ENCODE measurements at regions not wholly inside any gene's neighbourhood (a gene's known extent, or its start where the extent isn't known, plus 50 kb on each side); places are given as distances from the start of the nearest gene placed in this dataset.

DNA sequence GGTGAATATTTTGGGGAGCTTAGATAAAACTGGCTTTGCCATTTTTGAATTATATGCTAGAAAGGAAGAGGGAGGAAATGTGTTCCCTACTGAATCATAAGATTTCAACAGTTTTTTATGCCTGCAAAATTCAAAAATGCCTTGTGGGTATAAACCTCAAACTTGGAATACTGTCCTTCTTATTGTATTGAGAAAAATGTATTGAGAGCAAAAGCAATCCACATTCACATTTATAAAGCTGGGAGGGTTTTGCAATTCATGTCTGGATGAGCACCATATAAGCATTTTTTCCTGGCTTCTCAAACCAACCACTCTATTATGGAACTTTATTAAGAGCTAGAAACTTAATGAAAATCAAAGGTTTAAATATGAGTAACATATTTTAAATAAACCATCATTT lies 289.8 kb downstream of the PCDH7 start:
- no peak overlapping the region for H3K27ac ChIP-seq
- no peaks in the 10 kb centered on the region for H3K36me3 ChIP-seq
- H3K27me3 ChIP-seq, result no peaks in the 10 kb centered on the region
- no peak overlapping the region for H3K4me3 ChIP-seq
- H3K9me3 ChIP-seq, result no peaks in the 10 kb centered on the region
- no peaks in the 10 kb centered on the region for H3K4me1 ChIP-seq
- DNase-seq (no peak), ATAC-seq (no peak)
- intact Hi-C loops (cut with DNase I), result no loop called here
- TF ChIP-seq POLR2A (IDR thresholded peaks at IDR 0.05), result no peak
- TF ChIP-seq, protein P1, sequence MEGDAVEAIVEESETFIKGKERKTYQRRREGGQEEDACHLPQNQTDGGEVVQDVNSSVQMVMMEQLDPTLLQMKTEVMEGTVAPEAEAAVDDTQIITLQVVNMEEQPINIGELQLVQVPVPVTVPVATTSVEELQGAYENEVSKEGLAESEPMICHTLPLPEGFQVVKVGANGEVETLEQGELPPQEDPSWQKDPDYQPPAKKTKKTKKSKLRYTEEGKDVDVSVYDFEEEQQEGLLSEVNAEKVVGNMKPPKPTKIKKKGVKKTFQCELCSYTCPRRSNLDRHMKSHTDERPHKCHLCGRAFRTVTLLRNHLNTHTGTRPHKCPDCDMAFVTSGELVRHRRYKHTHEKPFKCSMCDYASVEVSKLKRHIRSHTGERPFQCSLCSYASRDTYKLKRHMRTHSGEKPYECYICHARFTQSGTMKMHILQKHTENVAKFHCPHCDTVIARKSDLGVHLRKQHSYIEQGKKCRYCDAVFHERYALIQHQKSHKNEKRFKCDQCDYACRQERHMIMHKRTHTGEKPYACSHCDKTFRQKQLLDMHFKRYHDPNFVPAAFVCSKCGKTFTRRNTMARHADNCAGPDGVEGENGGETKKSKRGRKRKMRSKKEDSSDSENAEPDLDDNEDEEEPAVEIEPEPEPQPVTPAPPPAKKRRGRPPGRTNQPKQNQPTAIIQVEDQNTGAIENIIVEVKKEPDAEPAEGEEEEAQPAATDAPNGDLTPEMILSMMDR (IDR thresholded peaks at IDR 0.05), result no peak

DNA sequence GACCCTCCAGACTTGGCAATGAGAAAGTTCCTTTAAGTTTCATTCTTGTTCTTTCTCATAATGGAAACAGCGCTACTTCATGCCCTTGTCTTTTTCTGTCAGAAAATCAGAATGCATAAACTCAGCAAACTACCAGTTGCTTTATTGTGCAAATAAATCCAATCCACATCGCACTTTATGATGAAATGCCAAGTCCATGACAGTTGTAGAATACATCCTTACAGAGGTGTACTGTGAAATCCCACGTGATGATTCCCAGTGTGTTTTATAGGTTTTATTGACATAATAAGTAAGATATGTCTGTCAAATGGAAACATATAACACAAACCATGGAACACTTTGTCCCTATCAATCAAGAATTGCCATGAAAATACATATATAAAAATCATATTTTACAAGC lies 295.0 kb downstream of the PCDH7 start:
- ATAC-seq (no peak), DNase-seq (no peak)
- no peak for TF ChIP-seq POLR2A (IDR thresholded peaks at IDR 0.05)
- TF ChIP-seq, protein P1 (IDR thresholded peaks at IDR 0.05), result no peak
- Histone ChIP-seq H3K27ac (no peak overlapping the region), H3K4me1 (no peaks in the 10 kb centered on the region), H3K9me3 (no peaks in the 10 kb centered on the region), H3K36me3 (no peaks in the 10 kb centered on the region), H3K27me3 (no peaks in the 10 kb centered on the region), H3K4me3 (no peak overlapping the region)
- intact Hi-C loops (cut with DNase I), result no loop called here
- WGBS (ENCODE audit: insufficient coverage, low coverage, low lambda C conversion rate, missing lambda C conversion rate), result 68% methylated on average over 3 of the region's 3 CpGs

DNA sequence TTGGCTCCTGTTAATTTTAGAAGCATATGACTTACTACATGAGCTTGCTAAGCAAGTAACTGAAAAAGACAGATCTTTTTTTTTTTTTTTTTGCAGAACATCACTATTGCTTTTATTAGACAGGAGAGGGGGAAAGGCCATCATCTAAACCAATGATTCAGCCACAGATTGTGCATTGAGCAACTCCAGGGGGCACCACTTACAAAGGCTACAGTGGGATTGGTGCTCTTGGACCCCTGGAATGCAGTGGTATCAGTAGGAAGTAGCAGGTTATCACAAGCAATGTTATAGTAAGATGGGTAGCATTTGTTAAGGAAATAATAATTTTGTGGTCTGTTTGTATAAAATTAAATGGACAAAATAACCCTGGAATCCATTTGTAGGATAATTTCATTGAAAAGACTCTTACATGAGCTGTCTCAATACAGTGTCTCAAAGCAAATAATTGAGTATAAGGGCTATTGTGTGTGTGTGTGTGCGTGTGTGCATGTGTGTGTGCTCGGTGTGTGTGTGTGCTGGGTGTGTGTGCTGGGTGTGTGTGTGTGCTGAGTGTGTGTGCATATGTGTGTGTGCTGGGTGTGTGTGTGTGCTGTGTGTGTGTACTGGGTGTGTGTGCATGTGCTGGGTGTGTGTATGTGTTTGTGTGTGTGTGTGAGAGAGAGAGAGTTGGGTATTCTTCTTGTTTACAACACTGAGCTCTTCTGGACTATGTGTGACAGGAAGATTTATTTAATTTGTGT lies 296.3 kb downstream of the PCDH7 start:
- intact Hi-C loops (cut with DNase I), result no loop called here
- no peak for TF ChIP-seq POLR2A (IDR thresholded peaks at IDR 0.05)
- TF ChIP-seq, protein P1 (IDR thresholded peaks at IDR 0.05), result no peak
- ATAC-seq, result no peak
- 54% methylated on average over 2 of the region's 2 CpGs for WGBS (ENCODE audit: insufficient coverage, low coverage, low lambda C conversion rate, missing lambda C conversion rate)
- H3K27ac ChIP-seq, result no peak overlapping the region
- no peaks in the 10 kb centered on the region for H3K4me1 ChIP-seq
- H3K9me3 ChIP-seq, result no peaks in the 10 kb centered on the region
- no peak overlapping the region for H3K4me3 ChIP-seq
- no peaks in the 10 kb centered on the region for H3K36me3 ChIP-seq
- DNase-seq, result no peak
- H3K27me3 ChIP-seq, result no peaks in the 10 kb centered on the region

DNA sequence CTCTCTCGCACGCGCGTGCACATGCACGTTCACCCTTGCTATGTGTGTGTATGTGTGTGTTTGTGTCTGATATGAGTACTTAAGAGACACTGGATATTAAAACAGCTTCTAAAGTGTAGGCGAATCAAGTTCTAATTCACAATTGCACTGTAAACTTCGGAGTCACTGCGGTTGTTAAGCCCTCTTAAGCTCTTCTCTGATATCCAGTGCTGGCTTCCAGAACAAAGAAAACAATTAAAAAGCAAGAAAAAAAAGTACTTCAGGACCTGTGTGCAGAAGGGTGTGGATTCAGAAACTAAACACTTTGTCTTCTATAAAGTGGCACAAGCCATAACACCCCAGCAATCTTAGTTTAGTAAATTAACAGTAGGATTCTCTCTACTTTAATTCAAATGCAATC lies 300.2 kb downstream of the PCDH7 start:
- Histone ChIP-seq H3K9me3 (no peaks in the 10 kb centered on the region), H3K27me3 (no peaks in the 10 kb centered on the region), H3K27ac (no peak overlapping the region), H3K4me1 (no peaks in the 10 kb centered on the region), H3K36me3 (no peaks in the 10 kb centered on the region), H3K4me3 (no peak overlapping the region)
- ATAC-seq (no peak), DNase-seq (no peak)
- no peak for TF ChIP-seq POLR2A (IDR thresholded peaks at IDR 0.05)
- TF ChIP-seq, protein P1 (IDR thresholded peaks at IDR 0.05), result no peak
- intact Hi-C loops (cut with DNase I), result no loop called here
- 71% methylated on average over 8 of the region's 8 CpGs for WGBS (ENCODE audit: insufficient coverage, low coverage, low lambda C conversion rate, missing lambda C conversion rate)

DNA sequence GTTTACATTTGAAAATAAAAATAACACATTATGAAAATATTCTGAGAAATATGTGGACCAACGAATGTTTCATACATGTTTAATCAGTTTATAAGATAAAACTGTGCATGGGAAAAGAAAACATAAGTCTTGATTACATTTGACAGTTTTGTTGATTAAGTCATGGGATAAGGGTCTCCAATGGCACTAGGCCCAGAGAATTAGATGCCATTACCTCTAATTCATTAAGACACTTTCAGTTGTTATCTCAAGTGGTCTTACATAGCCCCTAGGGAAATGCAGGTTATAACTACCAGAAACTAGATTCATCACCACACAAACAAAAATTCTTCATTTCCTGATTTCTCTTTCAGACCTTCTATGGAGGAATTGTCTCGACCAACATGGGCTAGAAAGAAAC lies 300.8 kb downstream of the PCDH7 start:
- H3K27me3 ChIP-seq, result no peaks in the 10 kb centered on the region
- no peaks in the 10 kb centered on the region for H3K4me1 ChIP-seq
- no peaks in the 10 kb centered on the region for H3K9me3 ChIP-seq
- H3K4me3 ChIP-seq, result no peak overlapping the region
- intact Hi-C loops (cut with DNase I), result no loop called here
- H3K27ac ChIP-seq, result no peak overlapping the region
- H3K36me3 ChIP-seq, result no peaks in the 10 kb centered on the region
- 32% methylated on average over 2 of the region's 2 CpGs for WGBS (ENCODE audit: insufficient coverage, low coverage, low lambda C conversion rate, missing lambda C conversion rate)
- TF ChIP-seq, protein P1 (IDR thresholded peaks at IDR 0.05), result no peak
- TF ChIP-seq POLR2A (IDR thresholded peaks at IDR 0.05), result no peak
- DNase-seq, result no peak
- ATAC-seq, result no peak

Data from right lobe of liver (tissue), 6 donors.